MM.1S (cell line): ENCODE measurements at regions not wholly inside any gene's neighbourhood (a gene's known extent, or its start where the extent isn't known, plus 50 kb on each side); places are given as distances from the start of the nearest gene placed in this dataset.

Source experiments
- DNase-seq: peaks from one replicate; pipeline ENCODE4 v3.0.0-alpha.2; 2015
- H2AFZ ChIP-seq: fragments of 300-600 bp; sonication (generic); 2 replicates; pipeline ENCODE4 v1.6.0; 2016; ENCODE audit warnings: antibody characterized with exemption, low read length
- H3F3A ChIP-seq: fragments of 300-600 bp; sonication (generic); 2 replicates; pipeline ENCODE4 v1.6.1; 2016; ENCODE audit warnings: mild to moderate bottlenecking, antibody characterized with exemption, low read length, moderate library complexity, mixed read lengths; ENCODE audit not compliant: insufficient read depth
- H3K27ac ChIP-seq: fragments of 300-600 bp; sonication (generic); 2 replicates; pipeline ENCODE4 v1.5.1; 2016; ENCODE audit warnings: mild to moderate bottlenecking, low read length
- H3K27me3 ChIP-seq: fragments of 300-600 bp; sonication (generic); replicated peaks from 2 replicates; pipeline ENCODE4 v1.6.0; 2016; ENCODE audit warnings: low read length; ENCODE audit not compliant: insufficient read depth
- H3K36me3 ChIP-seq: fragments of 300-600 bp; sonication (generic); replicated peaks from 2 replicates; pipeline ENCODE4 v1.6.1; 2016; ENCODE audit warnings: mild to moderate bottlenecking, low read length, mixed read lengths; ENCODE audit not compliant: insufficient read depth
- H3K4me1 ChIP-seq: fragments of 300-600 bp; sonication (generic); 2 replicates; pipeline ENCODE4 v1.6.1; 2016; ENCODE audit warnings: low read length, mixed read lengths
- H3K4me2 ChIP-seq: fragments of 300-600 bp; sonication (generic); 2 replicates; pipeline ENCODE4 v1.6.0; 2016; ENCODE audit warnings: low read depth, low read length
- H3K4me3 ChIP-seq: fragments of 300-600 bp; sonication (generic); 2 replicates; pipeline ENCODE4 v1.5.1; 2016; ENCODE audit warnings: low read length, mixed read lengths
- H3K79me2 ChIP-seq: fragments of 300-600 bp; sonication (generic); 2 replicates; pipeline ENCODE4 v1.6.1; 2016; ENCODE audit warnings: mixed run types, low read length, mixed read lengths
- H3K9ac ChIP-seq: fragments of 300-600 bp; sonication (generic); 2 replicates; pipeline ENCODE4 v1.6.1; 2016; ENCODE audit warnings: low read length, mixed read lengths
- H3K9me2 ChIP-seq: fragments of 300-600 bp; sonication (generic); replicated peaks from 2 replicates; pipeline ENCODE4 v1.6.1; 2016; ENCODE audit warnings: mild to moderate bottlenecking, low read length, mixed read lengths; ENCODE audit not compliant: insufficient read depth
- H3K9me3 ChIP-seq: fragments of 300-600 bp; sonication (generic); replicated peaks from 2 replicates; pipeline ENCODE4 v1.6.1; 2016; ENCODE audit warnings: mild to moderate bottlenecking, low read length, mixed read lengths; ENCODE audit not compliant: insufficient read depth
- H4K20me1 ChIP-seq: fragments of 300-600 bp; sonication (generic); 2 replicates; pipeline ENCODE4 v1.6.1; 2016; ENCODE audit warnings: mild to moderate bottlenecking, low read length, moderate library complexity, mixed read lengths; ENCODE audit not compliant: insufficient read depth
- EZH2 ChIP-seq: fragments of 300-600 bp; sonication (generic); optimal IDR thresholded peaks from 2 replicates; pipeline ENCODE3; 2017; ENCODE audit warnings: low read depth, mild to moderate bottlenecking, antibody characterized with exemption, low read length, mixed read lengths
- EZH2phosphoT487 ChIP-seq: fragments of 300-600 bp; sonication (generic); IDR thresholded peaks from 2 replicates; pipeline ENCODE4 v1.6.1; 2018; ENCODE audit warnings: antibody characterized with exemption, low read length
- TF ChIP-seq, protein P1 (sequence below): fragments of 300-600 bp; sonication (generic); IDR thresholded peaks from 2 replicates; pipeline ENCODE4 v1.5.1; 2016; ENCODE audit warnings: antibody characterized with exemption, low read length, mixed read lengths

DNA sequence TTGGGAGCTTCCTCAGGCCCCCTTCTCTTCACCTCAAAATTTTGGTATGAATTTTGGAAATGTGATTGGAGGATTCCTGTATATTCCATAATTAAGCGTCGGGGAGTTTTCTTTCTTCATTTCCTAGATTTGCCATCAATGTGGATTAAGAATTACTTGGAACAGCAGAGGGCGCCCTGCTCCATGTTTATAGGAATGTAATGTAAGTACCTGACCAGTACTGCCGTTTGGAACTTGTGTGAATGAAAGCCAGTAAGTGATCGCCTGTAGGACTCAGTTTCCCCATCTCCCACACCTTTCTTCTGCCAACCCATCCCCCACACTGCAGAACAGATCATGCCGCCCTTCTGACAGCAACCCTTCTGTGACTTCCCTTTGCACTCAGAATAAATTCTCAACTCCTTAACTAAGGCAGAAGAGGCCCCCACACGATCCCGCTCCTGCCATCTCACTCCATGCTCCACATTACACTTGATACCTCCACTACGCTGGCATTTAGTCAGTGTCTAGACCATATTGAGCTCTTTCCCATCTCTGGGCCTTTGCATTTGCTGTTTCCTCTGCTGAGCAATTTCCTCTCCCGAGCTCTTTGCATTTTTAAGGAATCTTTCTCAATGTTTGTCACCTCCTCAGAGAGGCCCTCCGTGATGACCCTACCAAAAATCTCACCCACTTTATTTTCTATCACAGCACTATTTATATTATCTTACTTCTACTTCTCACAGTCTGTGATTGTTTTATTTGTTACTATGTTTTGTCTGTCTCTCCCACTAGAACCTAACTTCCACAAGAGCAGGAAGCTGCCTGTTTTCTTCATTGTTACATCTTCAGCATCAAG is 79.5 kb upstream of the HTR4 start:
- peak; percentile 86 for DNase-seq
- no peaks in the 10 kb centered on the region for H3K27me3 ChIP-seq
- H2AFZ ChIP-seq: peak overlapping the region; percentile 77
- 0 out of 2 replicates have a peak, but pooled peaks cover 6% of the 10 kb centered on the region for H3K4me1 ChIP-seq
- H3F3A ChIP-seq: peaks cover 9% of the 10 kb centered on the region
- no peaks in the 10 kb centered on the region for H3K36me3 ChIP-seq
- H3K9me3 ChIP-seq: no peaks in the 10 kb centered on the region
- no peaks in the 10 kb centered on the region for H3K79me2 ChIP-seq
- H3K9ac ChIP-seq: peak overlapping the region; percentile 51; the same call in 1 of the 2 replicates
- no peak overlapping the region for H3K27ac ChIP-seq
- no peak for TF ChIP-seq EZH2
- TF ChIP-seq EZH2phosphoT487: no peak
- TF ChIP-seq, protein P1, sequence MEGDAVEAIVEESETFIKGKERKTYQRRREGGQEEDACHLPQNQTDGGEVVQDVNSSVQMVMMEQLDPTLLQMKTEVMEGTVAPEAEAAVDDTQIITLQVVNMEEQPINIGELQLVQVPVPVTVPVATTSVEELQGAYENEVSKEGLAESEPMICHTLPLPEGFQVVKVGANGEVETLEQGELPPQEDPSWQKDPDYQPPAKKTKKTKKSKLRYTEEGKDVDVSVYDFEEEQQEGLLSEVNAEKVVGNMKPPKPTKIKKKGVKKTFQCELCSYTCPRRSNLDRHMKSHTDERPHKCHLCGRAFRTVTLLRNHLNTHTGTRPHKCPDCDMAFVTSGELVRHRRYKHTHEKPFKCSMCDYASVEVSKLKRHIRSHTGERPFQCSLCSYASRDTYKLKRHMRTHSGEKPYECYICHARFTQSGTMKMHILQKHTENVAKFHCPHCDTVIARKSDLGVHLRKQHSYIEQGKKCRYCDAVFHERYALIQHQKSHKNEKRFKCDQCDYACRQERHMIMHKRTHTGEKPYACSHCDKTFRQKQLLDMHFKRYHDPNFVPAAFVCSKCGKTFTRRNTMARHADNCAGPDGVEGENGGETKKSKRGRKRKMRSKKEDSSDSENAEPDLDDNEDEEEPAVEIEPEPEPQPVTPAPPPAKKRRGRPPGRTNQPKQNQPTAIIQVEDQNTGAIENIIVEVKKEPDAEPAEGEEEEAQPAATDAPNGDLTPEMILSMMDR: peak; percentile 66
- H3K4me2 ChIP-seq: peak overlapping the region; percentile 83
- H4K20me1 ChIP-seq: no peaks in the 10 kb centered on the region
- no peaks in the 10 kb centered on the region for H3K9me2 ChIP-seq
- peak overlapping the region; percentile 64 for H3K4me3 ChIP-seq

DNA sequence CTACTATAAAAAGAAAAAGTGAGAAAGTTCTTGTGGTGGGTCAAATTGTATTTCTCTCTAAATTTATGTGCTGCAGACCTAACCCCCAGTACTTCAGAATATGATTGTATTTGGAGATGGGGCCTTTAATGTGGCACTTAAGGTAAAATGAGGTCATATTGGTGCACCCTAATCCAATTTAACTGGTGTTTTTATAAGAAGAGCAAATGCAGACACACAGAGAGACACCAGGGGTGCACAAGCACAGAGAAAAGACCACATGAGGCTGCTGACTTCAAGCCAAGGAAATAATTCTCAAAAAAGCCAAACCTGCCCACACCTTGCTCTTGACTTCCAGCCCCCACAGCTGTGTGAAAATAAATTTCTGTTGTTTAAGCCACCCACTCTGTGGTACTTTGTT is 80.2 kb upstream of the HTR4 start:
- TF ChIP-seq, protein P1: no peak
- TF ChIP-seq EZH2phosphoT487 (no peak), EZH2 (no peak)
- DNase-seq: no peak
- H3K9me3 ChIP-seq: no peaks in the 10 kb centered on the region

DNA sequence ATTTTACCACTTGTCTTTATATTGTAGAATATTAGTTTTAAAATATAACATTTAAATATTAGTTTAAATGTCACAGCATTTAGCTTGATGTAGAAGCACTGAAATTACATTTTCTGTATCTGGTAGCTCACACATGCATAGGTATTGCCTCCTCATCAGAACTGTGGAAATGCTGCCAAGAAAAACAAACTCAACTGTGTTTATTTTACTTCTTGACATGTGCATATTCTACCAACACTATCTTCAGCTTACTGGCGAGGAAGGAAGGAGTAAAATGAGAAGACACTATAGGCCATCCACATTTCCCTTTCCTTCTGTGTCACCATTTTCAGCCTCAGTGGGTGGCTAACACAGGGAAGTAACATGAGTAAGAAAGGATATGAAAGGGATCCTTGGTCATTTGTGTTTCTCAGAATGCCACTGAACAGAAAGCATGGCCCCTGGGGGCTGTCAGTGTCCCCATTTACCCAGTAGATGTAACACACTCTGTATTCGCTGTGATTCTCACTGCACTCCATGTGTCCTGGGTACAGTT is 81.0 kb upstream of the HTR4 start:
- no peaks in the 10 kb centered on the region for H3K79me2 ChIP-seq
- no peaks in the 10 kb centered on the region for H3K27me3 ChIP-seq
- no peaks in the 10 kb centered on the region for H3K36me3 ChIP-seq
- H3K27ac ChIP-seq: no peak overlapping the region
- no peaks in the 10 kb centered on the region for H3K9me3 ChIP-seq
- no peak overlapping the region for H3K9ac ChIP-seq
- no peak for DNase-seq
- H3K4me2 ChIP-seq: no peak overlapping the region
- H3F3A ChIP-seq: peaks cover 6% of the 10 kb centered on the region
- H3K4me3 ChIP-seq: no peak overlapping the region
- no peaks in the 10 kb centered on the region for H4K20me1 ChIP-seq
- no peak for TF ChIP-seq EZH2
- TF ChIP-seq, protein P1: no peak
- no peak for TF ChIP-seq EZH2phosphoT487
- H2AFZ ChIP-seq: no peak overlapping the region
- no peaks in the 10 kb centered on the region for H3K9me2 ChIP-seq
- H3K4me1 ChIP-seq: no peaks in the 10 kb centered on the region

More for the DNA sequence above, 80.2 kb upstream of the HTR4 start:
- no peaks in the 10 kb centered on the region for H3K79me2 ChIP-seq
- H3K4me2 ChIP-seq: no peak overlapping the region
- H3K4me1 ChIP-seq: 0 out of 2 replicates have a peak, but pooled peaks cover 3% of the 10 kb centered on the region
- peaks cover 6% of the 10 kb centered on the region for H3F3A ChIP-seq
- H3K27ac ChIP-seq: no peak overlapping the region
- H3K36me3 ChIP-seq: no peaks in the 10 kb centered on the region
- no peaks in the 10 kb centered on the region for H4K20me1 ChIP-seq
- H3K9ac ChIP-seq: no peak overlapping the region
- H3K4me3 ChIP-seq: no peak overlapping the region
- no peak overlapping the region for H2AFZ ChIP-seq
- H3K27me3 ChIP-seq: no peaks in the 10 kb centered on the region
- no peaks in the 10 kb centered on the region for H3K9me2 ChIP-seq
